DMS114 treated with DMSO at 0.1 percent for 48 hours (cell line): ENCODE measurements at regions not wholly inside any gene's neighbourhood (a gene's known extent, or its start where the extent isn't known, plus 50 kb on each side); places are given as distances from the start of the nearest gene placed in this dataset.

Experiments used
- DNase-seq: peaks from one replicate; lab custom pipeline; 2025; ENCODE audit not compliant: unreplicated experiment; lab: John Stamatoyannopoulos, UW

DNA sequence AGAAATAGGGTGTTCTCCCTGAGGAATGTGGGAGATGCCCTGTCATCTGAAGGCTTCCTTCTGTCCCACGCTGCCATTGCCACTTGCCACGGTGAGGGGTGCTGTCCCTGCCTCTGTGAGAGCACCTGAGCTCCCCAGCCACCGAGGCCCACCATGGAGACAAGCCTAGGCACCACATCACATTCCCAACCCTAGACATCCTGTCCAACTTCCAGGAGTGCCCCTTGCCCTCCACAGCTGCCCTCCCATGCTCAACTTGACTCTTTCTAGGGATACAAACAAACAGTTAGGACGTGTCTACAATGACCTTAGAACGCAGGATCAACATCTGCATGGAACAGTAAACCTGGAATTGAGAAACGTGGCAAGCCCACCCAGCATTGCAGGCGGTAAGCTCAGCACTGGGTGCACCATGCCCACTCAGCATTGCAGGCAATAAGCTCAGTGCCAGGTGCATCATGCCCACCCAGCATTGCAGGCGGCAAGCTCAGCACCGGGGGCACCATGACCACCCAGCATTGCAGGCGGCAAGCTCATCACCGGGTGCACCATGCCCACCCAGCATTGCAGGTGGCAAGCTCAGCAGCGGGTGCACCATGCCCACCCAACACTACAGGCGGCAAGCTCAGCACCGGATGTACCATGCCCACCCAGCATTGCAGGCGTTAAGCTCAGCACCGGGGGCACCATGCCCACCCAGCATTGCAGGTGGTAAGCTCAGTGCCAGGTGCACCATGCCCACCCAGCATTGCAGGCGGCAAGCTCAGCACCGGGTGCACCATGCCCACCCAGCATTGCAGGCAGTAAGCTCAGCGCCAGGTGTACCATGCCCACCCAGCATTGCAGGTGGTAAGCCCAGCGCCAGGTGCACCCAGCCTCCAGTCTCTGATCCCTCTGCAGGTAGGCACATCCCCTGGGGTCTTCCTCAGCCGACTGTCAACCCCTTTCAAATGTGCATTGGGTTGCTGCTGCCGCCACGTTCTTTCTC is 1463.9 kb downstream of the TBC1D22A start:
- no peak for DNase-seq

DNA sequence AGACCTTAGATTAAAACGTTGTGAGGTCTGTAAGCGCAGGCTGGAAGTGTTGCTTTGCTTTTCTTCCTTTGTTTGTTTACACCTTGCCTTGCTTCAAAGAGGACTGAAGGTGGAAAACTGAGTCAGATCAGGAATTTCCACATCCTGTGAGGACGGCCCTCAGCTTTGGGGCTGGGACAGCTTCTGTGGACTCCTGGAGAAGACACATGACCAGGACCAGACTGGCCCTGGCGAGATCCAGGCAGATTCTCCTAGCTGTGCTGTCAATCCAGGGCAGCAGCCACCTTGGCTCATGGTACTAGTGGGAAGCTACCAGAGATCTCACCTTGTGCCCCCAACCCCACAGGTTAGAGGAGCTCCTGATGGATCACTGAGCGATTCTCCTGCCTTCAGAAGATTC is 1461.9 kb downstream of the TBC1D22A start:
- no peak for DNase-seq

DNA sequence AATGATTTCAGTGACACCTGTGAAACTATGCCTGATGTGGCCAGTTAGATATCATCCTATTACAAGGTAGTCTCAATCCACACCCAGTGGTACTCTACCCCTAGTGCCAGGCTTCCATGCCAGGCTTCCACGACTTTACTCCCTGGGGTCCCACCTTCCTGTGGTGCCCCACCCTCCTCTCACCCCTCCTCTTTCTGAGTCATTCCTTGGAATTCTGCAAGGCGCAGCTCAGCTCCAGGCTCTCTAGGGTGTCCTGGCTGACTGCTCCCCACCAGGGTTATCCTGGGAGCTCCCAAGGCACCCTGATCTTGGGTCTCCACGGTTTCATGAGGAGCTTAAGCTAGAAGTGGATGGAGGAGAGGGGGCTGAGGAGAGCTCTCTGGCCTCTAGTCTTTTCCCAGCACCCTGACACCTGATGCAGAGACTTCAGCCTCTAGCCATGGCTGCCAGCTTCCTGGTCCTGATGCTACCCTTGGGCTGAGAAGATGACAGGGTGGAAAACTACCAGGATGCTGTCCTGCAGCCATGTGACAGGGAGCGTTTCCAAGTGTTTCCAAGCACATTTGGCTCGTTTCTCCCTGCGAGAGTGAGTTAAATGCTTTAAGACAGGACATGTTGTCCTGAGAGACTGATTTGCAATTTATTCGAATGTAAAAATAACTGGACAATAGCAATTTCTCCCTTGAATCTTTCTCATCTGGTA is 1461.2 kb downstream of the TBC1D22A start:
- DNase-seq, result no peak

DNA sequence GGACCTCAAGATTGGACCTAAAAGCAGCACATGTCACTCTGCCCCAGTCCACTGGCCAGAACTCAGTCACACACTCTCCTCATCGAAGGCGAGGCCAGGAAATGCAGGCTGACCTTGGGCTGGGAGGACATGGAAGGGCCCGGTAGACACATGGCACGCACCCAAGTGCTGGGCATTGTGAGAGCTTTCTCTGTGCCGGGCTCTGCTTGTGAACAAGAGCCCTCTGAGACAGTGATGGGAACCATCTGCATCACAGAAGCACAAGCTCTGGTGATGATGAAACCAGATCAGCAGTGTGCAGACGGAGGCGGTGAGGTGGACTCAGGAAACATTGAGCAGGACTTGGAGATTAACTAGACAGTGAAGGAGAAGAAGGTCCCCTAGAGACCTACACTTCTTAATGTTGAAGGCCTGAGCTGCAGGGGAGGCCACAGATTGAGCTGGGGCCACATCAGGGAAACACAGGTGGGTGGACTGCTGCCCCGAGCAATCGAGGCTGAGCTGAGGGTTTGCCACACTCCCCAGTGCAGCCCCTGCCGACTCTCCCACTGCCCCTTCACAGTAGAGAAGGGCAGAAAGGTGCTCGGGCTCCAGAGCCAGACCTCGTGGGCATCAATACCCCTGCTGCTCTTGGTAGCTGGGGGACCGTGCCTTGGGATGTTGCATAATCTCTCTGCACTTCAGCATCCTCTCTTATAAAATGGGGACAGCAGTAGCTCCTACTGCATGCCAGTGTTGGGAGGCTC is 1460.5 kb downstream of the TBC1D22A start:
- DNase-seq, result no peak

DNA sequence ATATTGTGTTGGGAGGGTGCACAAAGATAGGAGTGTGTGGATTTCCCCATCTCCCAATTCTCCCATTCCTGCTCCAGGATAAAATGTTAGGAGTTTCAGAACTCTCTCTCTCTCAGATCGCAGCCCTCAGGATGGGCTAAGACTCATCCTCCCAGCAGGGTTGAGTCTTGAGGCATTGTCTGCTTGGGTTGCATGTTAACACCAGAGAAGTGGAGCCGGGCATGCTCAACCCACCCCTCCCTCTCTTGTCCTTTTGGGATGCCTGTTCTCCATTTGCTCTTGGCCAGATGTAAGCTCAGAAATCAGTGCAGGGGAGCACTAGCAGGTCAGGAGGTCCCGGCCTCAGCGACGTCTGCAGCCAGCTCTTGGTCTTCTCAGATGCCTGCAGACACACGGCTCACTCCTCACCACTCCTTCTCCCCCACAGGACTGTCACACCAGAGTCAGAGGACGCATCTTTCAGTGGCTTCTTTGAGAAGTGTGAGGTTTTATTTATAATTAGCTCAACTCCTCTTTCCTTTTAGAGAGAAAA is 1456.5 kb downstream of the TBC1D22A start:
- no peak for DNase-seq

DNA sequence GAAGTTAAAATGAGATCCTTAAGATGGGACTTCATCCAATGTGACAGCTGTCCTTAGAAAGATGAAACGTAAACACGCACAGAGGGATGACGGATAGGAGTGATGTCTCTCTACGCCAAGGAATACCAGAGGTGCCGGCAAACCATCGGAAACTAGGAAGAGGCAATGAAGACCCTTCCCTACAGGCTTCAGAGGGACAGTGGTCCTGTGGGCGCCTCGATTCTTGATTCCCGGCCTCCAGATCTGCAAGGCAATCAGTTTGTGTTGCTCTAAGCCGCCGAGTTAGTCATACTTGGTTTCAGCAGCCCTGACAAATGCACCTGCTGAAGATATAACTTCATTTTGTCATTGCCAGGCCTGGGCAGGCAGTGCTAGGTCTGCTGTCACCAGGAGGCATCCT is 1455.1 kb downstream of the TBC1D22A start:
- DNase-seq, result no peak

DNA sequence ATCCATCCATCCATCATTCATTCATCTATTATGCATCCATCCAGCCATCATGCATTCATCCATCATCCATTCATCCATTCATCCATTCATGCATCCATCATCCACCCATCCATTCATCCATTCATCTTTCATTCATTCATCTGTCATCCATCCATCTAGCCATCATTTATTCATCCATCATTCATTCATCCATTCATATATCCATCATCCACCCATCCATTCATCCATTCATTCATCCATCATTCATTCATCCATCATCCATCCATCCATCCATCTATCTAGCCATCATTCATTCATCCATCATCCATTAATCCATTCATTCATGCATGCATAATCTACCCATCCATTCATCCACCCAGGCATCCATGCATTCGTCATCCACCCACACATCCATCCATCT is 1450.3 kb downstream of the TBC1D22A start:
- DNase-seq, result no peak

DNA sequence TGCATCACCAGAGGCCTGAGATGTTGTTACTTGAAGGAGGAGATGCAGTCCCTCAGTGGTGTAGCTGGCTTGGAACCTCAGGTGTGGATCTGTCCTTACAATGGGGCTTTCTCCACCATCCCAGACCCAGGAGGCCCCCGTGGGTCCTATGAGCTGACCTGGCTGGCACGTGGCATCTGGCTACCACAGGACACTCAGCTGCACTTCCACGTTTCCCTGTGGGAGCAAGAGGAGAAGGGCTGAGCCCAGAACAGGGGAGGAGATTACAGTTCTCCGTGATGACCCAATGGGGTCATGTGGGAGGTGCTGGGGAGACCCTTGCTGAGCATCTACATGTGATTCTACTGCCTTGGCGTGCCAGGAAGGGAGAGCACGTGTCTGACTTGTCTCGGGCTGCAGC is 1448.4 kb downstream of the TBC1D22A start:
- no peak for DNase-seq

DNA sequence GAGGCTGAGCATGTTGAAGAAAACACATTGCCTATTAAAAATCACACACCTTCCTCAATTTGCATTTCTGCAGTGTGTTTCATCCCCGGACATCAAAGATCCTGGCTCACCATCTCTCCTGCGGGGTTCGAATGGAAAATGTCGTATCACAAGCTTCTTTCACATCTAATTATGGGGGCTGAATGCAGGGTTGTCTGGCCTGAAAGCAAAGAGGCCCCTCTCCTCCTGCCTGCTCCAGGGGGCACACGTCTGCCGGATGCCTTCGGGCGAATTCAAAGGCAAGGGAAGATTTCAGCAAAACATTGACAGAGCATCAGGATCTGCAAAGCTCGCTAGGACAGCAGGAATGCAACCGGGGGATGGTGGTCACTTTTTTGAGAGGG is 1447.7 kb downstream of the TBC1D22A start:
- DNase-seq, result no peak

DNA sequence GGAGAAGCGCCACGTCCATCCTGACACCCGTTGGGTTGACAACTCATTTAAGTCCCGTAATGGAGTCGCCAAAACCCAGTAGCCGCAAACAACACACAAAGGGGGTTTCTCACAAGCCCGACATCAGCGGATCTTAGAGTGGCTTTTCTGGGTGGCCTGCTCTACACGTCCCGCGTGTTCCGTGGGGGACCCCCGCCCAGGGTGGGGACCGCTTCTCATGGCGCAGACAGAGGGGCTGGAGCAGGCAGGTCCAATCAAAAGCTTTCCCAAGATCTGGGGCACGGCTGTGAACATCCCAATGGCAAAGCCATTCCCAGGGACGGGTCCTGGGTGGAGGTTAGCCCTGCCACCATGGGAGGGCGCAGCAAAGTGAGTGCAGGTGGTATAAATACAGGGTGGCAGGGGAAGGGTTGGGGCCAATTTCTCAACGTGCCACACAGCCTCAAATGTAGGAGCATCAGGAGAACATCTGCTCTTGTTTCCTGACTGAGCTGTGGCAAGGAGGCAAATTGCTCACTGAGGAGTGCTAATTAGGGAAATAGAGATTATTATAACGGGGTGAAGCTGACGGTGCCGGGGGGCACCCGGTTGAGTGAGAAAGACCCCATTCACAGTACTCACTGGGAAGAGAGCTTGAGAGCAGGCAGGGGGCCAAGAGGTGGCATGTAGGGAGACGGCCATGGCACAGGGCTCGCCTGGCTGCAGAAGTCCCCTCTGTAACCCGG is 1447.2 kb downstream of the TBC1D22A start:
- no peak for DNase-seq

DNA sequence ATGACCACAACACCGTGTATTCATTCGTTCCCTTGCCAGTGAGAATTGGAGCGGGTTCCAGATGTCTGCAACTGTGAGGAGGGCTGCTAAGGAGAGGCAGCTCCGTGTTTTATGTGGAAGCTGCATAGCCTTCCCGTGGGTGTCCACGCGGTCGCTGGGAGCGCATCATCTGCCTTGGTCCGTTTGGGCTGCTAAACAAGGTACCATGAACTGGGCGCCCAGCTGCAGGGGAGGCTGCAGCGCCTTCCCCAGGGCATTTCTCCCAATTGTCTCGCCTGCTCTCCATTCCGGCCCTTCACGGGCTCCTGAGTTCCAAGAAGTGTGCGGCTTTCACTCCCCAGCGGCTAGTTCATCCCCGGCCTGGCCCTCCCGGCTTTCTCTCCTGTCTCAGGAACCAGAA is 1446.4 kb downstream of the TBC1D22A start:
- no peak for DNase-seq

DNA sequence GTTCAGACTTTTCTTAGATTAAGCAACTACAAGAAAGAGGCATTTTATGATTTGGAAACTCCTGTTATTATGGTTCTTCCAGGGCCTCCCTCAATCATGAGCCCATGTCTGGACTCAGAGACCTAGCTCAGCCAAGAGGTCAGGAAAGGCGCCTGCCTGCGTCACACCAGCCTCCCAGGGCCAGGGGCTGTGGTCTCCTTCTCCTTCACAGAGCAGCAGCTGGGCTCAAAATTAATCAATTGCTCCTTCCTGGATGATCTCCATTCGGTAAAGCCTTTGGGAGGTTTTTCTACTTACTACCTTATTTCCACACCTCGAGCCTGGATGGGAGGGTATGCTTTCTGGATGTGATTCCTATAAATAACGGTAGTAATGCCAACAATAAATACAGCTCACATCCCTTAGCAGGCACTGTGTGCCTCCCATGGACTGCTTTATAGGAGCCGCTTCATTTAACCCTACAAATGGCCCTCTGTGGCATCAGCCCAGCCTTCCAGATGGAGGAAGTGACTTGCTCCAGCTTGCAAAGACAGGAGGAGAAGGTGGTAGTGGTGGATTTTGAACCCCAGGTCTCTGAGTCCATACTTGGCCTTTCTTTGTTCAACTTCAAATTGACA is 1445.6 kb downstream of the TBC1D22A start:
- DNase-seq, result no peak

DNA sequence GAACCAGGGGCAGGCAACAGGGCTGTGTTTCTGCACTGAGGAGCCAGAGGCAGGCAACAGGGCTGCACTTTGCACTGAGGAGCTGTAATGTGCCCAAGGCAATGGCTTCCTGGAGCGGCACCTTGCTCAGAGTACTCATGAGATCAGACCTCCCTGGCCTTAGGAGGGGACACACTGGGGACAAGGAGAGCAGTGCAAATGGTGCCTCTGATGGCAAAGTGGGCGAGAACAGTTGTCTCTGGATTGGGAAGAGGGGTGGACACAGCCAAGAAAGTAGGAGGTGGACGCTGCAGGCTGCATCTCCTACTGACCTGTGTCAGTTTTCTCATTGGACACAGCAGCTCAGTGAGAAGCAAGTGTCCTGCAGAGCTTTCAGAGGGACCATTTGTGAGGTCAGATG is 1443.3 kb downstream of the TBC1D22A start:
- no peak for DNase-seq

DNA sequence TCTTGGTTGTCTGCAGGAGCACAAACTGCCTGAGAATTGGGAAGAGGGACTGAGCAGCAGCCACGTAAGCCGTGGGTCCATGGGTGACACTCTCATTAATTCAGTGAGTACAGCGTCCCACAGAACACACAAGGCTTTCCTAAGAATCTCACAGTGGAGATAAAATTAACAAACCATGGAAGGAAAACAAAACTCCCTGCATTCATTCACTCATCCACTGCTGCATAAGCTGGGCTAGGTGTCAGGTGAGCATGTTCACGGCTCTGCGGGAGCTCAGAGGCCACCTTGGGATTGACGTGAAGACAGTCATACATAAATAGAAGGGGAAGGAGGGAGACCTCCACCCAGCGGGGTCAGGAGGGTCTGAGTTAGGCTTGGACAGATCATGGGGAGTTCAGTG is 1442.7 kb downstream of the TBC1D22A start:
- DNase-seq, result no peak

DNA sequence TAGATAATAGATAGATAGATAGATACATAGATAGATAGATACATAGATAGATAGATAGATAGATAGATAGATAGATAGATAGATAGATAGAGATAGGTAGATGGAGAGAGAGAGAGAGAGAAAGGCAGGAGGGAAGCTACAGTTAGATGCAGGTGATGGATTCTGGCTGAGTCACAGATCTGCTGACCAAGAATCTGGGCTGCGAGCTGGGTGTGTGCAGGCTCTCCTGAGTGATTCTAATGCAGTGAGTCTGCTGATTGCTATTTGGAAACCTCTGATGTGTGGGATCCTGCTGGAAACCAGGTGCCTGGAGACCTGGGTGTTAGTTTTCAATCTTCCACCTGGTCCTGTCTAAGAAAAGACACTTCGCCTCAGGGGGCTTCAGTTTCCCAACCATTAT is 1441.8 kb downstream of the TBC1D22A start:
- DNase-seq, result no peak

DNA sequence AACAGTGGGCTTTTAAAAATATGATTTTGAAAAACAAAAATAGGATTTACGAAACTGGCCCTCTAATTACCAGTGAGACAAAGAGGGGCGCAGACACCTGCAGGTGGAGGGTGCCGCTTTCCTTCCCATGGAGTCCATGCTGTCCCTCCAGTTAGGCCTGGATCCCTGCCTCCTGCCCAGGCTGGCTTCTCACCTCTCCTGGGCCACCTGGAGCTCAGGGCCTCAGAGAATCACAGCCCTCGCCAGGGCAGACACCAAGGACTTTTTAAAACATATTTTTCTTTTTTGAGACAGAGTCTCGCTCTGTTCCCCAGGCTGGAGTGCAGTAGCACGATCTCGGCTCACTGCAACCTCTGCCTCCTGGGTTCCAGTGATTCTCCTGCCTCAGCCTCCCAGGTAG is 1437.2 kb downstream of the TBC1D22A start:
- no peak for DNase-seq

DNA sequence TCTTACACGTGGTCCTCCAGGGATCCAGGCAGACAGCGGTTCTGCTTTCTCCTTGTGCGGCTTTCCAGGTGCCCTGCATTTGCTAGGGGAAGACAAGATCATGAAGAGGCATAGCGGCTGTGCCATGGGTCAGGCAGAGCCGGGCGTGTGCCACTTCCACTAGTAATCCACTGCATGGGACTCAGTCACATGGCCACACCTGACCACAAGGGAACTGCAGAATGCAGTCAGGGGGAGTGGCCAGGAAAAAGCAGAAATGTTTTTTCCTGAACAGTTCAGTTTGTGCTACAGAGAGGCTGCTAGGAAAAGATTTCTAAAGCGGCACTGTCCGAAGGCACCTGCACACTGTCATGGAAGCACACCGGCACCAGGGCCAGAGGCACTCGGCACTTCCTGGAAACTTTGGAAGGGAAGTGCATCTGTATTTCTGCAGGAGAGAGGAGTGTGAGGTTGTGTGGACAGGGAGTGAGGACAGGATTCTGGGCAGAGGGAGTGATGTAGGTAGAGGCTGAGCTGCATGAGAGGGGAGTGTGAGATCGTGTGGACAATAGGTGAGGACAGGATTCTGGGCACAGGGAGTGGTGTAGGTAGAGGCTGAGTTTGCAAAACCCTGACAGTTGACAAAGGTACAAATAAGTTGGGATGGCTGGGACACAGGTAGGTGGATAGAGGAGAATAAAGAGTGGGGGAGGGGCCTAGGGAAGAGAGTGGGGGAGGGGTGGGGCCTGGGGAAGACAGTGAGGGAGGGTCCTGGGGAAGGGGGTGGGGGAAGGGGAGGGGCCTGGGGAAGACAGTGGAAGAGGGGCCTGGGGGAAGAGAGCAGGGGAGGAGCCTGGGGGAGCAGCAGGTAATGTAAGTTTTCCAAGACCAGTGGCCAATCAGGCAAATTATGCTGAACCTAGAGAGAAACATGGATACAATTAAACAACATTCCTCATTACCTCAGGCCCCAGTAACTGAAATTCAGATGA is 1436.3 kb downstream of the TBC1D22A start:
- DNase-seq, result no peak

DNA sequence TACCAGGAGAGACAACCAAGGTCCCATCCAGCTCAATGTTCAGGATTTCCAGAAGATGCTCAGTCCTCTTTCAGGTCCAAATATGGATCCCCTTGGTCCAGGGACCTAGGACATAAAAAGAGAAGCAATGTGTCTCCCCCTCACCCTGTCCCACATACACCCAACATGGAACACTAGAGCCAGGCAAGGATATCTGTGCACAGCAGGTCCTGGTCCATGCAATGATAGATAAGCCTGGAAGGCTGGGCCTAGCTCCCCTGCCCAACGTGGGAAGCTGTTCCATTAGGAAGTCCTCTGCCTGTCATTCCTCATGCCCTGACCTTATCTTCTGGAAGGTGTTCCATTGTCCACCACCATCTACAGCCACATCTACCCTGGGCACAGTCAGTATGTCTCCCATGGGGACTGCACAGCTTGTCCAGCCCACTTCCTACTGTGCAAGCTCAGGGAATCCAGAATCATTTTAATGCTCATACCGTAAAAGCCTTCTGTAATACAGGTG is 1434.8 kb downstream of the TBC1D22A start:
- DNase-seq, result no peak

DNA sequence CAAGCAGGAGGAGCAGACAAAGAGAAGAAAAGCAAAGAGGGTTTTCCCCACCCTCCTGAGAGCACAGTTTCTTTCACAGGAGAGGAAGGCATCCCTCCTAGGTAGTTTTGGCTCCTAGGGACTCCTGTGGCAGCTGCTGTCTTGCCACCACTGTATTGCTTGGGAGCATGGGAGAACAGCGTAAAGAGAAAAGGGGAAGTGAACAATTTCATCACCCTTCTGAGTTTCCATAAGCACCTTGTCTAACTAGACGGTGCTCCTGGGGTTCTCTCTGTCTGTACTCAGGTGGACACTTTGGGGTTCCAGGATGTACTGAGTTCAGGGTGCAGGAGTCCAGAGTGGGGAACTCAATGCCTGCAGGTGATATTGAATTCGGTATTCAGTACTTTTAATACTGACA is 1430.5 kb downstream of the TBC1D22A start:
- DNase-seq, result no peak
